ENCODE measurements at regions not wholly inside any gene's neighbourhood (a gene's known extent, or its start where the extent isn't known, plus 50 kb on each side); places are given as distances from the start of the nearest gene placed in this dataset.

GRCh38 chr2:36134281-36134680, 221.3 kb upstream of the CRIM1 start:
- no peak for TF ChIP-seq ZNF274 (IDR thresholded peaks at IDR 0.05; ENCODE audit: low read length)
- TF ChIP-seq ZNF274 (tag by site-specific recombination; IDR thresholded peaks at IDR 0.05; ENCODE audit: borderline replicate concordance): no peak
- TF ChIP-seq HOXA7 (CRISPR knock-in tag; IDR thresholded peaks at IDR 0.05; ENCODE audit: borderline replicate concordance): no peak
- no peak for TF ChIP-seq YY1 (tag by site-specific recombination; IDR thresholded peaks at IDR 0.05)
- TF ChIP-seq CTCF (tag by site-specific recombination; IDR thresholded peaks at IDR 0.05): no peak

All from HEK293 (cell line).